Naive thymus-derived CD4-positive, alpha-beta T cell (primary cell): ENCODE measurements at regions not wholly inside any gene's neighbourhood (a gene's known extent, or its start where the extent isn't known, plus 50 kb on each side); places are given as distances from the start of the nearest gene placed in this dataset.

ENCODE experiments used
- ATAC-seq: fragments of 150-1000 bp; cut with Tn5 transposase; 2 replicates; pipeline ENCODE4 v1.10.0; 2021; ENCODE audit warnings: mild to moderate bottlenecking, moderate library complexity
- CTCF ChIA-PET: fragments of 350-600 bp; sonication (Branson Sonifier 250); formaldehyde crosslinking; loops from one replicate; lab custom pipeline; 2021; ENCODE audit warnings: antibody characterized with exemption; lab: Charles Lee
- POLR2A ChIA-PET: fragments of 350-600 bp; sonication (Branson Sonifier 250); formaldehyde crosslinking; loops from one replicate; lab custom pipeline; 2021; ENCODE audit warnings: antibody characterized with exemption, inconsistent platforms; lab: Charles Lee
- DNase-seq, 9 donors: peaks; one replicate each; pipeline versions ENCODE4 v3.0.0 to v3.0.0-alpha.2; 2020 to 2022; ENCODE audit warnings: mixed read lengths in 1 of 9
- H3K27ac ChIP-seq: one replicate; pipeline ENCODE4 v1.7.0; 2013; ENCODE audit warnings: mild to moderate bottlenecking, low read depth, low read length, moderate library complexity
- H3K27me3 ChIP-seq, 2 donors: one replicate each; pipeline ENCODE4 v1.7.0; 2013; ENCODE audit warnings: low read length in 2 of 2, mild to moderate bottlenecking in 2 of 2, moderate library complexity in 2 of 2; ENCODE audit not compliant: control insufficient read depth in 2 of 2, insufficient read depth in 2 of 2
- H3K36me3 ChIP-seq, 3 experiments: 1 replicate in 2 of 3; 2 replicates in 1 of 3; pipeline ENCODE4 v1.7.0; 2013; ENCODE audit warnings: low read length in 3 of 3, mild to moderate bottlenecking in 3 of 3, moderate library complexity in 1 of 3; ENCODE audit not compliant: insufficient read depth in 3 of 3, control insufficient read depth in 2 of 3
- H3K4me1 ChIP-seq, 2 donors: one replicate each; pipeline ENCODE4 v1.7.0; 2013; ENCODE audit warnings: low read length in 2 of 2, mild to moderate bottlenecking in 2 of 2, moderate library complexity in 1 of 2; ENCODE audit not compliant: control insufficient read depth in 2 of 2, insufficient read depth in 2 of 2
- H3K4me3 ChIP-seq: 2 replicates; pipeline ENCODE4 v1.7.0; 2013; ENCODE audit warnings: mild to moderate bottlenecking, low read length
- H3K9me3 ChIP-seq, 3 experiments: 1 replicate in 2 of 3; 2 replicates in 1 of 3; pipeline ENCODE4 v1.7.0; 2013; ENCODE audit warnings: low read length in 3 of 3; ENCODE audit not compliant: control insufficient read depth in 2 of 3
- H3K27ac Mint-ChIP-seq, 9 donors: one replicate each; pipeline ENCODE4 v1.8.0; 2020 to 2022; ENCODE audit warnings: mixed read lengths in 9 of 9, mild to moderate bottlenecking in 8 of 9, moderate library complexity in 5 of 9, inconsistent platforms in 2 of 9
- H3K27me3 Mint-ChIP-seq, 5 donors: one replicate each; pipeline ENCODE4 v1.8.0; 2021 to 2022; ENCODE audit warnings: mixed read lengths in 5 of 5, mild to moderate bottlenecking in 1 of 5
- H3K36me3 Mint-ChIP-seq, 5 donors: one replicate each; pipeline ENCODE4 v1.8.0; 2020 to 2022; ENCODE audit warnings: mixed read lengths in 5 of 5, mild to moderate bottlenecking in 3 of 5, inconsistent platforms in 1 of 5
- H3K4me1 Mint-ChIP-seq, 7 donors: one replicate each; pipeline ENCODE4 v1.8.0; 2020 to 2022; ENCODE audit warnings: mixed read lengths in 7 of 7, mild to moderate bottlenecking in 3 of 7, inconsistent platforms in 1 of 7
- H3K4me3 Mint-ChIP-seq, 10 donors: one replicate each; pipeline ENCODE4 v1.8.0; 2020 to 2022; ENCODE audit warnings: mild to moderate bottlenecking in 10 of 10, mixed read lengths in 10 of 10, moderate library complexity in 6 of 10, inconsistent platforms in 2 of 10
- H3K9me3 Mint-ChIP-seq, 11 donors: one replicate each; pipeline ENCODE4 v1.8.0; 2020 to 2022; ENCODE audit warnings: mixed read lengths in 11 of 11, mild to moderate bottlenecking in 4 of 11, inconsistent platforms in 1 of 11, moderate library complexity in 1 of 11
- intact Hi-C, 2 donors: fragments of 100-400 bp; cut with micrococcal nuclease; formaldehyde crosslinking; loops; one replicate each; pipeline ENCODE4 v1.15.1; 2023

GRCh38 chr6:50102676-50103075, 52.9 kb upstream of the DEFB112 start:
- no peaks in the 10 kb centered on the region for H3K36me3 ChIP-seq
- Mint-ChIP-seq H3K27me3 (no peaks in the 10 kb centered on the region), H3K4me3 (no peak overlapping the region), H3K4me1 (no peaks in the 10 kb centered on the region), H3K36me3 (no peaks in the 10 kb centered on the region), H3K27ac (no peak overlapping the region), H3K9me3 (peaks cover 0 to 23% (median 0%) of the 10 kb centered on the region in 11 donors)
- ChIA-PET CTCF (no interaction called here), POLR2A (no interaction called here)
- no peaks in the 10 kb centered on the region for H3K9me3 ChIP-seq
- intact Hi-C loops, result no loop called here
- H3K4me3 ChIP-seq, result no peak overlapping the region
- H3K27ac ChIP-seq, result no peak overlapping the region
- no peaks in the 10 kb centered on the region for H3K4me1 ChIP-seq
- no peak for DNase-seq
- no peak for ATAC-seq
- no peaks in the 10 kb centered on the region for H3K27me3 ChIP-seq

GRCh38 chr6:50110587-50110986, 60.9 kb upstream of the DEFB112 start:
- intact Hi-C loops, result no loop called here
- no peak for DNase-seq
- Mint-ChIP-seq H3K9me3 (peaks cover 0 to 11% (median 0%) of the 10 kb centered on the region in 11 donors), H3K27ac (no peak overlapping the region), H3K36me3 (no peaks in the 10 kb centered on the region), H3K27me3 (no peaks in the 10 kb centered on the region), H3K4me3 (no peak overlapping the region), H3K4me1 (no peaks in the 10 kb centered on the region)
- no peaks in the 10 kb centered on the region for H3K4me1 ChIP-seq
- no peaks in the 10 kb centered on the region for H3K27me3 ChIP-seq
- H3K36me3 ChIP-seq, result no peaks in the 10 kb centered on the region
- no peak overlapping the region for H3K4me3 ChIP-seq
- ATAC-seq, result no peak
- no peak overlapping the region for H3K27ac ChIP-seq
- no peaks in the 10 kb centered on the region for H3K9me3 ChIP-seq
- ChIA-PET POLR2A (no interaction called here), CTCF (no interaction called here)

DNA sequence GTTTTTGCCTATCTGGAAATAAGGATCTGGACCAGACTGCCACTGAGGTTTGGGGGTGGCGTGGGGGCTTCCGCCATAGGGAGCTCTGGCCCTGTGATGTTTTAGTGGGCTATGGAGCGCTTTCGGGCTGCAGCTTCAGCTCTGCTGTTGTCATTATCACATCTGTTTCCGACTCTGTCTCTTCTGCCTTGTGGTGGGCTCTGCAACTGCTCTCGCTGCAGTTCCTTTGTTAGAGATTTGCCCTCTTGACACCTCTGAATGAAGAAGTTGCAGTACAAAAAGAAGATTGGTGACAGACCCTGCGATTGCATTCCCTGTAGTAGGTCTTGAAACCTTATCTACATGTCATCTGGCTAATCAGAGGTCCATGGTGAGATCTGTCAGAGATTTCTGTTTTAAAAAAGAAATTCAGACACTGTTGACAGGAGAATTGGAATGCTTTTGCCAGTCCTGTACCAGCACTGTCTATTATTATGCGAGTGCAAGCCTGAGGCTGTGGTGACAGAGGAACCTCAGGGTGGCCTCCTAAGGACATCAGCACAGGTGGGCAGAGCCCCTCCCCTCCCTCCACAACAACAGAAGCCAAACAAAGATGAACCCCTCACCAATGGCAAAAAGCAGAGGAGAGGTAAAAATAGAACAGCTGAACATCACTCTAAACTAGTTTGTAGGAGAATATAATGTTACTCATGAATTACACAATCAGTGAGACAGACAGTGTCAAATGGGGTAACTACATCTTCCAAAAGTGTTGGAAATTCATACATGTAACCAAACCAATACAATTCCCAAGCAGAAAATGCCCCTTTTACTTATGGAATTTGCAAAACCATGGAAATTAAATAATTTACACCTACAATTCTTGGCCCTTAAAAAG, 63.5 kb upstream of the DEFB112 start:
- no peak for ATAC-seq
- Histone ChIP-seq H3K4me1 (no peaks in the 10 kb centered on the region), H3K27me3 (no peaks in the 10 kb centered on the region), H3K9me3 (no peaks in the 10 kb centered on the region), H3K36me3 (no peaks in the 10 kb centered on the region), H3K4me3 (no peak overlapping the region), H3K27ac (no peak overlapping the region)
- Mint-ChIP-seq H3K4me3 (no peak overlapping the region), H3K4me1 (no peaks in the 10 kb centered on the region), H3K9me3 (peaks cover 0 to 5% (median 0%) of the 10 kb centered on the region in 11 donors), H3K27me3 (no peaks in the 10 kb centered on the region), H3K36me3 (no peaks in the 10 kb centered on the region), H3K27ac (no peak overlapping the region)
- no peak for DNase-seq
- POLR2A ChIA-PET, result no interaction called here
- intact Hi-C loops, result no loop called here
- CTCF ChIA-PET, result no interaction called here

DNA sequence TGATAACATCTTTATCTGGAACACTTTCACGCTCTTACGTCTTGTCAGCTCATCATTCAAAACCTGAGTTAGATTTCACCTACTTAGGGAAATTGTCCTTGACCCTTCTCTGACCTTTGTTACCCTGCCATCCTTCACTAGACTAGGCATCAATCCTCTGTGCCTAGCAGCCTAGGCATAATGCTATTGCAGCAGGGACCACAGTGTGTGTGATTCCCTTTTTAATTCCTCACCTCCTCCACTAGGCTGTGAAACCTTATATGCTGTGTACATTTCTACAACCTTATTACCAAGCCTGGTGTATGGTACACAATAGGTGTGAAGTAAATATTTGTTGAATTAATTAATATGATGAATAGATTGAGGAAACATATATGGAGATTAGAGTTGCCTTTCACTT, 66.7 kb upstream of the DEFB112 start:
- no peaks in the 10 kb centered on the region for H3K36me3 Mint-ChIP-seq
- no peaks in the 10 kb centered on the region for H3K36me3 ChIP-seq
- no peak overlapping the region for H3K27ac Mint-ChIP-seq
- H3K4me3 Mint-ChIP-seq, result no peak overlapping the region
- no peaks in the 10 kb centered on the region for H3K4me1 Mint-ChIP-seq
- ChIA-PET CTCF (no interaction called here), POLR2A (no interaction called here)
- H3K27me3 Mint-ChIP-seq, result no peaks in the 10 kb centered on the region
- intact Hi-C loops, result no loop called here
- H3K9me3 ChIP-seq, result no peaks in the 10 kb centered on the region
- DNase-seq (no peak), ATAC-seq (no peak)
- H3K4me3 ChIP-seq, result no peak overlapping the region
- H3K27ac ChIP-seq, result no peak overlapping the region
- H3K27me3 ChIP-seq, result no peaks in the 10 kb centered on the region
- no peaks in the 10 kb centered on the region for H3K4me1 ChIP-seq
- peaks cover 0 to 15% (median 0%) of the 10 kb centered on the region in 11 donors for H3K9me3 Mint-ChIP-seq

GRCh38 chr6:50116797-50117542, 67.2 kb upstream of the DEFB112 start:
- CTCF ChIA-PET, result no interaction called here
- H3K9me3 Mint-ChIP-seq, result peaks cover 0 to 15% (median 0%) of the 10 kb centered on the region in 11 donors
- Histone ChIP-seq H3K27ac (no peak overlapping the region), H3K36me3 (no peaks in the 10 kb centered on the region), H3K9me3 (no peaks in the 10 kb centered on the region), H3K4me3 (no peak overlapping the region), H3K27me3 (no peaks in the 10 kb centered on the region), H3K4me1 (no peaks in the 10 kb centered on the region)
- H3K27me3 Mint-ChIP-seq, result no peaks in the 10 kb centered on the region
- no peak overlapping the region for H3K4me3 Mint-ChIP-seq
- no peaks in the 10 kb centered on the region for H3K36me3 Mint-ChIP-seq
- no peak overlapping the region for H3K27ac Mint-ChIP-seq
- DNase-seq, result no peak
- no peaks in the 10 kb centered on the region for H3K4me1 Mint-ChIP-seq
- intact Hi-C loops, result no loop called here
- ATAC-seq, result no peak
- POLR2A ChIA-PET, result no interaction called here

DNA sequence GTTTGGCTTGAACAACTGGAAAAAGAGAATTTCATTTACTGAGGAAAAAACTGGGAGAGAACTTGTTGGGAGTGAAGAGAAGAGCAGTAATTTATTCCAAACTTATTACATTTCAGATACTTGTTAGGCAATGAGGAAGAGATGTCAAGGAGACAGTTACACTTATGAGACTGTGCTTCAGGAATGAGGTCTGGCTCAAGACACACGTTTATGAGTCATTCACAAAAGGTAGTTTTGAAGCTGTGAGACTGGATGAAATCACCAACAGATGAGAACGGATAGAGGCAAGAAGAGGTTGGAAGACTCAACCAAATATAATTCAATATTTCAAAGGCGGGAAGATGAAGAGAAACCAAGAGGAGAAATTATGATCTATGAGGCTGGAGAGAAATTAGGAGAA, 70.6 kb upstream of the DEFB112 start:
- Mint-ChIP-seq H3K4me1 (no peaks in the 10 kb centered on the region), H3K27ac (no peak overlapping the region), H3K4me3 (no peak overlapping the region), H3K9me3 (peaks cover 0 to 15% (median 0%) of the 10 kb centered on the region in 11 donors), H3K36me3 (no peaks in the 10 kb centered on the region), H3K27me3 (no peaks in the 10 kb centered on the region)
- Histone ChIP-seq H3K36me3 (no peaks in the 10 kb centered on the region), H3K27ac (no peak overlapping the region), H3K27me3 (no peaks in the 10 kb centered on the region), H3K4me1 (no peaks in the 10 kb centered on the region), H3K9me3 (no peaks in the 10 kb centered on the region), H3K4me3 (no peak overlapping the region)
- DNase-seq (no peak), ATAC-seq (no peak)
- ChIA-PET POLR2A (no interaction called here), CTCF (no interaction called here)
- intact Hi-C loops, result no loop called here
